HepG2 (cell line): ENCODE measurements at regions not wholly inside any gene's neighbourhood (a gene's known extent, or its start where the extent isn't known, plus 50 kb on each side); places are given as distances from the start of the nearest gene placed in this dataset.

Experiments used
- ATAC-seq: fragments of 200-7000 bp; cut with Tn5 transposase; 3 replicates; pipeline ENCODE4 v1.9.1; 2020; ENCODE audit warnings: mild to moderate bottlenecking, moderate library complexity
- BruUV-seq: library from RNA; stranded (reverse); fragments of 400-500 nt; replicated peaks from 2 replicates; lab custom pipeline; 2021; lab: Mats Ljungman, UMichigan
- CTCF ChIA-PET: fragments of 300-600 bp; formaldehyde crosslinking; extraction: SDS; loops from one replicate; lab custom pipeline; 2021; ENCODE audit warnings: low total read pairs, inconsistent platforms, low intra/inter-chr PET ratio; lab: Yijun Ruan, JAX
- POLR2A ChIA-PET: fragments of 350-600 bp; sonication (Branson Sonifier 250); formaldehyde crosslinking; loops from one replicate; lab custom pipeline; 2020; ENCODE audit warnings: antibody characterized with exemption, inconsistent platforms; lab: Yijun Ruan, JAX
- DNase-seq: peaks from one replicate; pipeline ENCODE4 v3.0.0-alpha.2; 2015; ENCODE audit warnings: low spot score
- FAIRE-seq: peaks from 3 replicates; lab custom pipeline; 2011; peaks lifted over from hg19 to GRCh38; lab: Jason Lieb, UNC
- H2AFZ ChIP-seq: one replicate; pipeline ENCODE4 v1.6.1; 2011; ENCODE audit warnings: low read length, inconsistent platforms
- H3K27ac ChIP-seq: fragments of 300-600 bp; 3 replicates; pipeline ENCODE4 v1.8.0; 2011; ENCODE audit warnings: mixed run types, mild to moderate bottlenecking, mixed read lengths, low read length, inconsistent platforms; ENCODE audit not compliant: insufficient read depth; ENCODE audit errors: extremely low read length
- H3K27me3 ChIP-seq, 2 experiments: fragments of 200-600 bp in 1 of 2; 2 replicates in 1 of 2; 3 replicates in 1 of 2; pipeline versions ENCODE4 v1.6.0 to v1.8.0; 2011; ENCODE audit warnings: low read length in 2 of 2, mild to moderate bottlenecking in 2 of 2, moderate library complexity in 2 of 2, inconsistent platforms in 1 of 2; ENCODE audit not compliant: insufficient read depth in 2 of 2, control insufficient read depth in 1 of 2
- H3K36me3 ChIP-seq, 2 experiments: fragments of 200-600 bp in 1 of 2; replicated peaks in 1 of 2; 2 replicates in 1 of 2; 3 replicates in 1 of 2; pipeline versions ENCODE4 v1.5.1 to v1.8.0; 2011; ENCODE audit warnings: low read length in 2 of 2, inconsistent platforms in 1 of 2; ENCODE audit not compliant: insufficient read depth in 2 of 2, control insufficient read depth in 1 of 2
- H3K4me1 ChIP-seq: 2 replicates; pipeline ENCODE4 v1.5.1; 2012; ENCODE audit warnings: low read length, inconsistent platforms; ENCODE audit not compliant: insufficient read depth
- H3K4me2 ChIP-seq: 2 replicates; pipeline ENCODE4 v1.6.0; 2011; ENCODE audit warnings: low read depth, low read length, inconsistent platforms
- H3K4me3 ChIP-seq, 3 experiments: fragments of 200-600 bp in 1 of 3; sonication (generic), shearing (Covaris generic) in 1 of 3; replicated peaks in 1 of 3; 2 replicates each; pipeline ENCODE4 v1.5.1; 2011 to 2016; ENCODE audit warnings: low read length in 3 of 3, inconsistent platforms in 2 of 3, low read depth in 2 of 3, mild to moderate bottlenecking in 2 of 3, control low read depth in 1 of 3, mixed read lengths in 1 of 3; ENCODE audit not compliant: insufficient read depth in 1 of 3
- H3K79me2 ChIP-seq: one replicate; pipeline ENCODE4 v1.6.1; 2011; ENCODE audit warnings: low read length, inconsistent platforms; ENCODE audit not compliant: insufficient read depth
- H3K9ac ChIP-seq: 2 replicates; pipeline ENCODE4 v1.6.0; 2011; ENCODE audit warnings: mild to moderate bottlenecking, low read depth, low read length, inconsistent platforms; ENCODE audit not compliant: insufficient read depth
- H3K9me3 ChIP-seq: 2 replicates; pipeline ENCODE4 v1.5.1; 2012; ENCODE audit warnings: mild to moderate bottlenecking, low read length
- H4K20me1 ChIP-seq: 2 replicates; pipeline ENCODE4 v1.6.0; 2011; ENCODE audit warnings: inconsistent platforms, mild to moderate bottlenecking, low read length, moderate library complexity; ENCODE audit not compliant: insufficient read depth
- ATF4 ChIP-seq, 2 experiments: fragments of 450-650 bp in 1 of 2; sonication (generic) in 1 of 2; formaldehyde crosslinking; IDR thresholded peaks; 2 replicates each; pipeline versions ENCODE4 v1.5.0 to v1.8.0; 2020 to 2022; ENCODE audit warnings: mild to moderate bottlenecking in 1 of 2, missing genetic modification reagents in 1 of 2
- ATRX ChIP-seq: sonication (generic); formaldehyde crosslinking; IDR thresholded peaks from 2 replicates; pipeline ENCODE4 v1.4.0; 2020; ENCODE audit warnings: missing genetic modification reagents, borderline replicate concordance
- HOXA3 ChIP-seq: sonication (generic); formaldehyde crosslinking; IDR thresholded peaks from 2 replicates; pipeline ENCODE4 v1.5.0; 2020; ENCODE audit warnings: missing genetic modification reagents
- JDP2 ChIP-seq: sonication (generic); formaldehyde crosslinking; IDR thresholded peaks from 2 replicates; pipeline ENCODE4 v1.8.1; 2022; ENCODE audit warnings: missing genetic modification reagents, borderline replicate concordance
- KMT2B ChIP-seq: IDR thresholded peaks from 2 replicates; pipeline ENCODE4 v1.6.1; 2016; ENCODE audit warnings: missing genetic modification reagents, missing compliant biosample characterization
- NONO ChIP-seq, 2 experiments: fragments of 450-650 bp in 1 of 2; sonication (generic) in 1 of 2; formaldehyde crosslinking in 1 of 2; IDR thresholded peaks in 1 of 2; conservative IDR thresholded peaks in 1 of 2; 2 replicates each; pipeline versions ENCODE4 v1.6.1 to v1.8.0; 2017 to 2022; ENCODE audit warnings: mild to moderate bottlenecking in 1 of 2, missing genetic modification reagents in 1 of 2, moderate library complexity in 1 of 2
- PITX1 ChIP-seq: sonication (generic); formaldehyde crosslinking; IDR thresholded peaks from 2 replicates; pipeline ENCODE4 v1.5.1; 2020; ENCODE audit warnings: mild to moderate bottlenecking, missing genetic modification reagents
- SNAI1 ChIP-seq: sonication (generic); formaldehyde crosslinking; IDR thresholded peaks from 2 replicates; pipeline ENCODE4 v1.5.0; 2020; ENCODE audit warnings: mild to moderate bottlenecking, missing genetic modification reagents, borderline replicate concordance
- SRSF9 ChIP-seq: fragments of 200-400 bp; formaldehyde crosslinking; IDR thresholded peaks from 2 replicates; pipeline ENCODE4 v1.6.1; 2018; ENCODE audit warnings: borderline replicate concordance, mild to moderate bottlenecking, low read depth, low read length; ENCODE audit not compliant: insufficient read depth, poor library complexity, severe bottlenecking
- THAP11 ChIP-seq: IDR thresholded peaks from 2 replicates; pipeline ENCODE4 v1.6.1; 2016; ENCODE audit warnings: missing biosample characterization, missing genetic modification reagents
- TRAFD1 ChIP-seq: sonication (generic); formaldehyde crosslinking; IDR thresholded peaks from 2 replicates; pipeline ENCODE4 v1.5.1; 2020; ENCODE audit warnings: missing genetic modification reagents, mild to moderate bottlenecking, borderline replicate concordance
- ZNF235 ChIP-seq: sonication (generic); formaldehyde crosslinking; IDR thresholded peaks from 2 replicates; pipeline ENCODE4 v1.8.1; 2023; ENCODE audit warnings: mild to moderate bottlenecking, missing genetic modification reagents, borderline replicate concordance
- WGBS: methylation state at CpG from one replicate; pipeline ENCODE4 v1.1.6; 2017; ENCODE audit warnings: low lambda C conversion rate; 5-methylcytosine and 5-hydroxymethylcytosine counted together
- in situ Hi-C: cut with HindIII; loops from 2 replicates; pipeline ENCODE4 v1.10.0; 2017; ENCODE audit warnings: low pct_unique_long_range_greater_than_20kb; ENCODE audit not compliant: extremely low pct_ligation_motif_present
- intact Hi-C: fragments of 100-400 bp; cut with micrococcal nuclease; formaldehyde crosslinking; loops from one replicate; pipeline ENCODE4 v1.10.0; 2022; ENCODE audit not compliant: unreplicated experiment
- TF ChIP-seq, protein P1 (sequence below): sonication (generic); formaldehyde crosslinking; IDR thresholded peaks from 2 replicates; pipeline ENCODE4 v1.4.0; 2020; ENCODE audit warnings: mild to moderate bottlenecking, missing genetic modification reagents
- TF ChIP-seq, protein P2 (sequence below): sonication (generic); formaldehyde crosslinking; IDR thresholded peaks from 2 replicates; pipeline ENCODE4 v1.8.1; 2022; ENCODE audit warnings: mild to moderate bottlenecking, missing genetic modification reagents

DNA sequence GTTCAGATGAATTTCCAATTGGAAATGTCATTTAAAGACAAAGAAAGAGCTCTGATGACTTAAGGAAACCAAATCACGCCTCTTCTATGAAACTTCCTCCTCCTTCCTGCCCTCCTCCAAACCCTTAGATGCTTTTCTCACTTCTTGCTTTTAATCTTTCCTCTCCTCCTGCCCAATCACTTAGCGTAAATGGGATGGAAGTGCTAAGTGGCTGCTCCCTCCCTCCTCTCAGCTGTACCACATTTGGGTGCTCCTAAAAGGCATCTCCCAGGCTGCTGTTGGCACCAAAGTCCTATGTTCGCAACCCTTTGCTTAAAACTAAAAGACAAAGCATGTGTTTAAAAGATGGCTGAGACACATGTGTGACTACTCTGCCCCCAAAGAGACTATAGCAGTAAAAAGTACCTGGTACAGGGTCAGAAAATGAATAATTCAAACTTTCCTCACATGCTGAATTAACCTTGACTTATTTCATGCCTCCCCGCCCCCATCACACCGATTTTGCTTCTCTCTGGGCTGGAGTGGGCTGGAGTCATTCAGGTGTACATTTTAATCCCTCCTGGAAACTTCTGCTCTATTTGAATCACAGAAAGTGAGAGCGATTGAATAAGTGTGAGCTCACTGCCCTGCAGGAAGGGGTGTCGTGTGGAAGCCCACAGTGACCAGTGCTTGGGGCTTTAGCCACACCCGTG is 59.2 kb upstream of the KLF7 start:
- Histone ChIP-seq H3K9ac (no peak overlapping the region), H3K27me3 (no peaks in the 10 kb centered on the region; a peak in 1 of 5 replicates), H3K9me3 (no peaks in the 10 kb centered on the region), H3K79me2 (no peaks in the 10 kb centered on the region), H3K36me3 (no peaks in the 10 kb centered on the region), H2AFZ (no peak overlapping the region), H4K20me1 (no peaks in the 10 kb centered on the region), H3K4me2 (no peak overlapping the region)
- FAIRE-seq, result no peak
- no peak for ATAC-seq
- intact Hi-C loops, result no loop called here
- BruUV-seq, result no TSS peak
- 26% methylated on average over 8 of the region's 8 CpGs for WGBS
- ChIA-PET CTCF (no interaction called here), POLR2A (no interaction called here)
- in situ Hi-C loops, result no loop called here
- TF ChIP-seq JDP2 (CRISPR knock-in tag), result no peak
- TF ChIP-seq THAP11, result no peak
- TF ChIP-seq, protein P1, sequence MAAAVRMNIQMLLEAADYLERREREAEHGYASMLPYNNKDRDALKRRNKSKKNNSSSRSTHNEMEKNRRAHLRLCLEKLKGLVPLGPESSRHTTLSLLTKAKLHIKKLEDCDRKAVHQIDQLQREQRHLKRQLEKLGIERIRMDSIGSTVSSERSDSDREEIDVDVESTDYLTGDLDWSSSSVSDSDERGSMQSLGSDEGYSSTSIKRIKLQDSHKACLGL, result no peak
- no peak for TF ChIP-seq KMT2B
- TF ChIP-seq, all 625 proteins: peak for 0
- H3K4me1 ChIP-seq, result no peaks in the 10 kb centered on the region
- no peak overlapping the region for H3K27ac ChIP-seq
- DNase-seq, result no peak
- no peak overlapping the region for H3K4me3 ChIP-seq

- BruUV-seq, result no TSS peak
- H3K79me2 ChIP-seq, result no peaks in the 10 kb centered on the region
- ATAC-seq (no peak), DNase-seq (no peak), FAIRE-seq (no peak)
- H3K9ac ChIP-seq, result no peak overlapping the region
- no peaks in the 10 kb centered on the region for H3K4me1 ChIP-seq
- no peaks in the 10 kb centered on the region; a peak in 1 of 5 replicates for H3K27me3 ChIP-seq
- no peaks in the 10 kb centered on the region for H4K20me1 ChIP-seq
- WGBS, result 36% methylated on average over 6 of the region's 6 CpGs
- H3K27ac ChIP-seq, result no peak overlapping the region
- ChIA-PET POLR2A (no interaction called here), CTCF (no interaction called here)
- intact Hi-C loops, result no loop called here
- no peak overlapping the region for H3K4me3 ChIP-seq
- H2AFZ ChIP-seq, result no peak overlapping the region
- H3K36me3 ChIP-seq, result no peaks in the 10 kb centered on the region
- no peaks in the 10 kb centered on the region for H3K9me3 ChIP-seq
- in situ Hi-C loops, result no loop called here
- H3K4me2 ChIP-seq, result no peak overlapping the region
- TF ChIP-seq TRAFD1 (CRISPR knock-in tag), result no peak
- no peak for TF ChIP-seq PITX1
- no peak for TF ChIP-seq SRSF9
- TF ChIP-seq ATF4 (CRISPR knock-in tag; IDR thresholded peaks at IDR 0.05), result no peak
- no peak for TF ChIP-seq ZNF235 (CRISPR knock-in tag)
- no peak for TF ChIP-seq NONO (IDR thresholded peaks at IDR 0.05)
- TF ChIP-seq NONO (CRISPR knock-in tag; conservative IDR thresholded peaks at IDR 0.05), result no peak
- no peak for TF ChIP-seq HOXA3 (CRISPR knock-in tag)
- TF ChIP-seq SNAI1 (CRISPR knock-in tag), result no peak
- no peak for TF ChIP-seq ATRX (CRISPR knock-in tag)
- TF ChIP-seq, protein P2, sequence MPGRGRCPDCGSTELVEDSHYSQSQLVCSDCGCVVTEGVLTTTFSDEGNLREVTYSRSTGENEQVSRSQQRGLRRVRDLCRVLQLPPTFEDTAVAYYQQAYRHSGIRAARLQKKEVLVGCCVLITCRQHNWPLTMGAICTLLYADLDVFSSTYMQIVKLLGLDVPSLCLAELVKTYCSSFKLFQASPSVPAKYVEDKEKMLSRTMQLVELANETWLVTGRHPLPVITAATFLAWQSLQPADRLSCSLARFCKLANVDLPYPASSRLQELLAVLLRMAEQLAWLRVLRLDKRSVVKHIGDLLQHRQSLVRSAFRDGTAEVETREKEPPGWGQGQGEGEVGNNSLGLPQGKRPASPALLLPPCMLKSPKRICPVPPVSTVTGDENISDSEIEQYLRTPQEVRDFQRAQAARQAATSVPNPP (CRISPR knock-in tag), result no peak
These were observed 60.0 kb upstream of the KLF7 start for GRCh38 chr2:207225773-207226172.
